HG03442 (cell line): ENCODE measurements at regions not wholly inside any gene's neighbourhood (a gene's known extent, or its start where the extent isn't known, plus 50 kb on each side); places are given as distances from the start of the nearest gene placed in this dataset.

Experiments used
- ATAC-seq: cut with Tn5 transposase; IDR thresholded peaks from one replicate; pipeline ENCODE4 v1.9.1; 2021; ENCODE audit warnings: mild to moderate bottlenecking, moderate library complexity; ENCODE audit not compliant: unreplicated experiment

DNA sequence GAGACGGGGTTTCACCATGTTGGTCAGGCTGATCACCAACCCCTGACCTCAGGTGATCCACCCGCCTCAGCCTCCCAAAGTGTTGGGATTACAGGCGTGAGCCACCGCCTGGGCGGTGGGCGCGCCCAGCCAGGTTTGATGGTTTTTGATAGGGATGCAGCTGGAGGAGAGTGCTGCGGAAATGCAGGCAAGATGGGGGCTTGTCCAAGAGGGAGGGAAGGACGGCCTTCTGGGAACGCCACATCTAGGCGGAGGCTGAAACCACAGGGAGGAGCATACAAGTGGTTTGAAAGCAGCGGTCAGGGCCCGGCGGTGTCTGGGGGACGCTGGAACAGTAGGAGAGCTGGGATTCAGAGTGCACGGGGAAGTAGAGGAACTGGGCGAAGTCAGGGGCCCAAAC is 134.6 kb downstream of the VRK1 start:
- ATAC-seq, result no peak

DNA sequence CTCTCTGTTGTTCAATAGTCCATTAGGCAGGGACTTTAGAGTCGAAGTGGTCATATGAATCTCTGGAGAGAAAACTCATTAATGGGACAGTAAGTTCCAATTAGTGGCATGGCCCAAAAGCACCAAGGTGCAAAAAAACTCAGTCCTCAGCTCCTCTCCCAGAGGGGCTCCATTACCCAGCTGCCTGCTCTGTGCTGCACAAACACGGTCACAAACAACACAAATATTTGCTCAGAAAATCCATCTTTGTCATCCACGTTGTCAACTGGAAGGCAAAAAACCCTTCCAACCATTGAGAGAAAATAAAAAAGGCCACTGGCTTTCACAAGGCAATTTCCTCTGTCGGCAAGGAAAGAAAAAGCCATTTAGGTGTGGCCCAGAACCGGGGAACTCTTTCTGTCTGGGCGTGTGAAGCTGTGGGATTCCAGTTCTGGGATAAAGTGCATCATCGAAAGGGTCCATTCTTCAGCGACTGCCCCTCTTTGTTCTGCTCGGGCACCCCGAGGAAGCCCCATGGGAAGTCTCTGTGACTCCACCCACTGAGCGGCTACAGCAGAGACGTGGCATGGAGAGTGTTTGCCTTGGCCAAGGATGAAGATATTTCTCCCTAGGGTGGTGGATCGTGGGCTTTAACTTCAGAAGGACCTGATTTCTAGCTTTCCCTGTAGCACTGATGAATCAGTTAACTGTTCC is 137.6 kb downstream of the VRK1 start:
- ATAC-seq, result no peak

DNA sequence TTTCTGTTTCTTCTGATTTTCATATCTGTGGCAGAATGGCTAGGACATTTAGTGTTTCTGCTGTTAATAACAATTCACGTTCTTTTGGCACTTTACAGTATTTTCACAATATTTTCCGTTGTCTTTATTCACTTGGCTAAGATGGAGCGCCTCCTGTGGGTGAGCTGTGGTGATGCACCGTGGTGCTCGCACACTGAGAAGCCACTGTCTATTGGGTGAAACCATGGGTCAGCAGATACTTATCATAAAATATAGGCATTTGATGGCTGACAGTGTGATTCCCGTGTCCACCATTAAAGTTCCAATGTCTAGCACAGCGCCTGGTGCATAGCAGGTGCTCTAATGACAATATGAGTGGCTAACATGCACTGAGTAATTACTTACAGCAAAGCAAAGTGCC is 141.8 kb downstream of the VRK1 start:
- no peak for ATAC-seq

DNA sequence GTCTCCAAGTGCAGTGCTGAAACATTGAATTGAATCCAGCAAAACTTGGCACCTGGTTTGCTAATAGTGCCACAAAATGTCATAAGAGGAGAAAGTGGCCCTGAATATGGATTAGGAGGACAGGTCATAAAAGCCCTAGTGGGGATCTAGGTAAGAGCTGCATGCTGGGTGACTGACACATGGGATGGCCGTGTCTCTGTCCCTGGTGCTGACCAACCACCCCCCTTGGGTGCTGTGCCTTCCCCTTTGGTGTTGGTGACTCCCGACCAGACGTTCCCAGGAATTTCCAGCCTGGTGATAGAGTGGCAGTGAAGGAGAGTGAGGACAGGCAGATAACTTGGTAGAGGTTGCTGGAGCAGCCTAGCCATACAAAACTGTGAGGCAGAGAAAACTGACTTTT is 142.8 kb downstream of the VRK1 start:
- no peak for ATAC-seq

DNA sequence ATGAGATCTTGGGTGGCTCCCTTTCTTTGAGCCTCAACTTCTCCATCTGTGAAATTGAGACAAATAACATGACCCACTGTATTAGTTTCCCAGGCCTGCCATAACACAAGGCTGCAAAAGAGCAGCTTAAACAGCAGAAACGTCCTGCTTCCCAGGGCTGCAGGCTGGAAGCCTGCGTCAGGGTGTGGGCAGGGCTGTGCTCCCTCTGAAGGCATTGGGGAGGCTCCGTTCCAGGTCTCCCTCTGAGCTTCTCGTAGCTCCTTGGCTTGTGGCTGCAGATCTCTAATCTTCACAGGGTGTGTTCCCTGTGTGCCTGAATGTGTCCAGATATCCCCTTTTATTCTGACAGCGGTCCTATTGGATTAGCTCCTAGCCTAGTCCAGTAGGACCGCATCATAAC is 147.1 kb downstream of the VRK1 start:
- ATAC-seq, result no peak

DNA sequence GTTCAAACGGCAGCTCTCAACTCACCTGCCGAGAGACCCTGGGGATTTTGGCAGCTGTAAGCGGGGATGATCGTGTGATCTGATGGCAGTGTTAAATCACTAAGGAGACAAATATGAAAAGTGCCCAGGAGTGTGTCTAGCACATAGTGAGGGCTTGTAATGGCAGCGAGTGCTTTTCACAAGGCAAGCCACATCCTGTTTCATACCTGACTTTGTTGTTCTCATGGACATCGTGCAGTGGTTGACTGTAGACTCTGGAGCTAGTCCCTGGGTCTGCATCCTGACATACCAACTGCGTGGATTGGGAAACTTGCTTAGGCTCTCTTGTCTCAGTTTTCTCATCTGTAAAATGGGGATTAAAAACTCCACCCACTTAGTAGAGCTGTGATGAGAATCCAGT is 148.5 kb downstream of the VRK1 start:
- no peak for ATAC-seq

DNA sequence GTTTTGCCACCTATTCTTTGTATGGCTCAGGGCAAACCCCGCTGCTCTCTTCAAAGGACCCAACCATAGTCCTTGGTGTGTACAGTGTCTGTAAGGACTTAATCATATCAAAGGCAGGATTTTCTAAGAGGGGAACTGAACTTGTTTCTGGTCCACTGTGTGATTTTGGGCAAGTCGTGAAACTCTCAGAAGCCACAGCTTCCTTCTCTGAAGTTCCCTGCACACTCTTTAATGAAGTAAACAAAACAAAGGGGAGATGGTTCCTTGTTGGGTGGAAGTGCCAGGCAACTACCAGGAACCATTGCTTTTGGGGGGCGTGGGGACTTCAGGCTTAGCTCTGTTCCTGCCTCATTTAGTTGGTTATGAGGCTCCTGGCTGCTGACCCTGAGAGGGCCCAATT is 152.4 kb downstream of the VRK1 start:
- no peak for ATAC-seq

DNA sequence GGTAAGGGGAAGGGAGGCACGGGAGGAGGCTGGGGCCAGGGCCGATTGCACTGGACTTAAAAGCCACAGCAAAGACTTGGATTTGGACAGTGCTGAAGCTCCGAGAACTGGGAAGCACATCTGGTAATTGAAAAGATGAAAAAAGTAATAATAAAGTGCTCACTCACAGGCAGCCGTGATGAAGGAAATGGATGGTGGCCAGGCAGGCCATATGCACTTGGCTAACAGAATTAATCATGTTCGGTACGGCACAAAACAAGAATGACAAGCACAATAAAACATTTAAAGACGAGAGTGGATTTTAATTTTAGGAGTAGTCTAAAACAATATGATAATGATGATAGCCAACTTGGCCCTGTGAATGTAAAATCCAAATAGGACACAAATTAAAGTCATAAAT is 154.3 kb downstream of the VRK1 start:
- ATAC-seq, result no peak

DNA sequence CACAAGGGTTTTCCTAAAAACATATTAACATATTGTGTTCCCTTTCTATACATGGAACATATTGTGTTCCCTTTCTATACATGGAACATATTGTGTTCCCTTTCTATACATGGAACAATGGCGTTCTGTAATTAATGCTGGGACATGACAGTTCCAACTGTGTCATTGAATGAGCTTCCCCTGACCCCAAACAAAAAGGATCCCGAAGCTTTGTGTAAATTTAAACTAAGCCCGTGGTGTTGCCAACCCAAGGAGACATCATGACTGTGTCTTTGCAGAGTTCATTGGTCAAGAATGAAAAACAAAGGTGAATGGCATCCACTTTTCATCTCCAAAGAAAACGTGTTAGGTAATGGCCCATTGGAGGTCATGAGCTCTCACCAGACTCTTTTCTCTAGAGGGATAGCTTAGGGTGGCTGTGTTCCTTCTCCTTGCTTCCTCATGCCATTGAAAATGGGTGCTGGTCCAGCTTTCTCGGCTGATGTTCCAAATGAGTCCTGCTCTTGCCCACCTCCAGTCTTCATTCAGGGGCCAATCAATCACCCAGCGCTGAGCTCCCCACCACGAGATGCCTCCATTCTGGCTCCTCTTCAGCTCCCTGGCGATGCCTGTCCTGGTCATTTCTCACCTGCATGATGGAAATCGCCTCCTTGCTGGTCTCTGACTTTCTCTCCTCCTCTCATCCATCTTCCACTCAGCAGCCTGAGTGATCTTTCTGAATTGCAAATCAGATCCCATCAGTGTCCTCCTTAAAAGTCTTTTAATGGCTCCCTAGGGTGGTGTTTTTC is 156.1 kb downstream of the VRK1 start:
- no peak for ATAC-seq

DNA sequence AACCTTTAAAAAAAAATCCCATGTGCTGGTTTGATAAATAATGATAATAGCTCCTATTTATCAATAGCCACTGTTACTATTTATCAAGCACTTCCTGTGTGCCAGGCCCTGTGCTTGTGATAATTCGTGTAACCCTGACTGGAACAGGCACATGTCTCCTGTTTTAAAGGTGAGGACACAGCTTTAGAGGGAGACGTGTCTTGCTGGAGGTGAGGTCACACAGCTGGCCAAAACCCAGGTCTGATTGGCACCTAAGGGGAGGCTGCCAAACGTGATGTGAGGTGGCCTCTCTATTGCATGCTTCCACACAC is 156.6 kb downstream of the VRK1 start:
- ATAC-seq, result no peak

DNA sequence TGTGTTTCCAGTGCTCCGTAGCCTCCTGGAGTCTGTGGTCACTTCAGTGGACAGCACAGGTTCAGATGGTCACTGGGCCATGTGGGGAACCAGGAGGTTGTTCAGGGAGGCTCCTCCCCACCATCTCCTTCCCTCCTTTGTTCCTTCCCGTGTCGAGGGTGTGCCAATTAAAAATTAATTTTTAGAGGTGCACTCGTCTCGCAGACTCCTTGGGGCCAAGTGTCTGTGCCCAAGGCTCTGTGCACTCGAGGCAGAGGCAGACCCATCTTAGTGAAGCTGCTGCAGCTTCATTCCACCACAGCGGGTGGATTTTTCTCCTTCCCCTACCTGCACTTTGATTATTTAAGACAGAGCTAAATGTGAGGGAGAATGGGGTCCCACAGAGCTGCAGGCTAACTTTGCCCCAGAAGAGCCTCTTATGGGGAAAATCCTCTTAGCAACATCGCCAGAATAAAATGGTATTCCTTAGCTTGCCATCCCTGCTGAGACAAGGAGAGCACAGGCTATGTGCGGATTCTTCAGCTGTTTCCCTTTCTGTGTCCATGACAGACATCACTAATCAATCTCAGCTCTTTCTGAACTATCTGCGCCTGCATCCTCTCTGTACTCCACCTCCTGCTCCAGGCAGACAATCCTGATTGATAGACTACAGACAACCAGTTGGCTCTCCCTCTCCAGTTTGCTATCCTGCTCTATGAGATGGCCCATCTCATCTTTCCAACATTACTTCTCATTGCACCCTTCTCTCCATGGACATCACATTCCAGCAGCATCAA is 159.5 kb downstream of the VRK1 start:
- no peak for ATAC-seq

DNA sequence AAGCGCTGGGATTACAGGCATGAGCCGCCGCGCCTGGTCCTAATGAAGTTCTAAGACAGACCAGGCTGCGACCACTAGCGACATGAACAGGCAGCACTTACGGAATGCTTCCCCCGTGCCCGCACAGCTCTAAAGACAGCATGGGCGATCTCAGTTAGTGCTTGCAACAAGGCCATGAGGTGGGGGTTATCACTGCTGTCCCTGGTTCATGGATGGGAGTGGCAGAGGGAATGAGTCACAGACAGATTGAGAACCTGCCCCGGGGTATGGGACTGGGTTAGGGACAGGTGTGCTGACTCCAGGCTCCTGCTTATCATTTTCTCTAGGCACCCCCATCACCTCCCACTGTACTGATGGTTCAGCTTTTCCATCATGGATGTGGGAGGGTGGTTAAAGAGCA is 160.9 kb downstream of the VRK1 start:
- no peak for ATAC-seq

DNA sequence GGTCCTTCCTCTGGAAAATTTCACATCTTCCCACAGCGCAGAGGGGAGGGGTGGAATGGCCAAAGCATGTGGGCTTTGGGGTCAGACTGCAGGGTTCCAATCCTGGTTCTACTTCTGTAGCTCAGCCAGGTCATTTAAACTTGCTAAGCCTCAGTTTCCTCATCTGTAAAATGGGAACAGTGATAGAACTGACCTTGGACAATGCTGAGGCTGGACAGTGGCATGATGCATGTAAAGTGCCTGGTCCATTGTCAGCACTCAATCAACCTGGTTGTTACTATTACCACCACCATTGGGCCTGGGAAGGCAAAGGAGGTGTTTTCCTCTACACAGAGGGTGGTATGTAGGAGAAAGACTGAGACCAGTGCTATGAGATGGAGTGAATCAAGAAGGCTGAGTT is 162.8 kb downstream of the VRK1 start:
- no peak for ATAC-seq

DNA sequence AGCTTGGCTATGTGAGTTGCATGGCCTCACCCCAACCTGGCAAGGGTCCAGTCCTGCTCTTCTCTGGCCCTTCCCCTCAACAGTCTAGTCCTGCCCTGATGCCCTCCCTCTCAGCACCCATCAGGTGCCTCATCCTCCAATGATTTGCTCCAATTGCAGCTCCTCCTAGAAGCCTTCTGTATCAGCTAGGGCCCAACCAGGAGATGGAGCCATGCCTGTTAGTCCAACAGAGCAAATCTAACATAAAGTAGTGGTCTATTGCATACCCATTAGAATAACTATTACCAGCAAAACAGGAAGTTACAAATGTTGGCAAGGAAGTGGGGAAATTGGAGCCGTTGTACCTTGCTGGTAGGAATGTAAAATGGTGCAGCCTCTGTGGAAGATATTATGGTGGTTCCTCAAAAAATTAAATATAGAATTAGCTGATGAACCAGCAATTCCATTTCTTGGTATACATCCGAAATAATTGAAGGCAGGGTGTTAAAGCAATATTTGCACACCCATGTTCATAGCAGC is 163.5 kb downstream of the VRK1 start:
- ATAC-seq, result no peak

DNA sequence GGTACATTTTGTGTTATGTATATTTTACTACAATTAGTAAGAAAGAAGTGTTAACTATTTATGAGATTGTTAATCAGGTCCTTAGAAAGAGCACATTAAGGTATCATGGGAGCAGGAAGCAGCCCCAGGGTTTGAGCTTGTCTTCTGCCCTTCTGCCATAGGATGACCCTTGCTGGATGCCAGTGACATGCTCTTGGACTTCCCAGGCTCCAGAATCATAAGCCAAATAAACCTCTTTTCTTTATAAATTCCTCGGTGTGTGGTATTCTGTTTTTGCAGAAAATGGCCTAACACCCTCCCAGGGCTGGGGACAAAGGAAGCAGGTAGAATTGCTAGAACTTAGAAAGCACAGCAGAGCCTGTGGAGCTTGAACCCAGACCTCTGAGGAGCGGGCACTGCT is 164.7 kb downstream of the VRK1 start:
- no peak for ATAC-seq

DNA sequence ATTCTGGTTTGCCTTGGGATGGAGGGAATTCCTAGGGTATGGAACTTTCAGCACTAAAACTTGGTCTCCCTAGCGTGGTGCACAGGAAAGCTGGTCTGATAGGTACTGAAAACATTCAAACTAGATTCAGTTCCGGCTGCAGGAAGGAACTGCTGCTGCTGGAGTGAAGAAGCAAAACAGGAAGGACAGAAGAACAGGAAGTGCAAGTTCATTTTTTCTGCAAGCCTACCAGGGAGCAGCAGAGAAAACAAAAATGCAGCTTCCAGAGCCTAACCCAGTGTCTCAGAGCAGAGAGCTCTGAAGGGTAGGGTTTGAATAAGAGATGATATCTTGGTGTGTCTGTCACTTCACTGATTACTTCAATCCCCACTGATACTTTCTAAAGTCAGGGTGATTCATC is 165.2 kb downstream of the VRK1 start:
- ATAC-seq, result no peak

DNA sequence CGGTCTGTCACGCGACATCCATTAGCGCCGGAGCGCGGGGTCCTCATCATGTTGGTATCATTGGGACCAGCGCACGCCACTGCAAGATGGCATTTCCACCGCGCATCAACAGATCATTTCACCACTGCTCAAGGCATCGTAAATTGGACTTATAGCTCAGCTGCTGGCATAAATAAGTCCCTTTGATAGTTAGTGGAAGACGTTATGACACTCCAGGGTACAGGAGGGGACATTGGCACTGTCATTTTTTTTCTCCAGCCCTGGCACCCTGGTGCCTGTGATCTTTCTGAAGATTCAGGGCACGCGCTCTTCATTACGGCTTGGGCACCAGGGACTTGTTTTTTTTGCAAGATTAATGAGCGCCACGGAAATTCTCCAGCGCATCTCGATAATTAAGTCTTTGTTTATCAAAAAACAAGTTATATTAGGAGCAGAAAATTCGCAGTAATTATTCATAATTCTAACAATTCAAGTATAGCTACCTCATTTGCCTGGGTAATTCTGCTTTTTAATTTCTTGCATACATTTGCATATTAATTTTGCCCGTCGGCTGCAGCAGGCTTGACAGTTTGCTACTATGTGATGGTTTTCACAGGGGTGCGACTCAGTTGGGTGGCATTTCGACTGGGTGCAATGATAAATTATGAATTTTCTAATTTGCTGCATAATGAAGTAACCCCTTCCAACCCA is 167.7 kb downstream of the VRK1 start:
- ATAC-seq, result no peak

DNA sequence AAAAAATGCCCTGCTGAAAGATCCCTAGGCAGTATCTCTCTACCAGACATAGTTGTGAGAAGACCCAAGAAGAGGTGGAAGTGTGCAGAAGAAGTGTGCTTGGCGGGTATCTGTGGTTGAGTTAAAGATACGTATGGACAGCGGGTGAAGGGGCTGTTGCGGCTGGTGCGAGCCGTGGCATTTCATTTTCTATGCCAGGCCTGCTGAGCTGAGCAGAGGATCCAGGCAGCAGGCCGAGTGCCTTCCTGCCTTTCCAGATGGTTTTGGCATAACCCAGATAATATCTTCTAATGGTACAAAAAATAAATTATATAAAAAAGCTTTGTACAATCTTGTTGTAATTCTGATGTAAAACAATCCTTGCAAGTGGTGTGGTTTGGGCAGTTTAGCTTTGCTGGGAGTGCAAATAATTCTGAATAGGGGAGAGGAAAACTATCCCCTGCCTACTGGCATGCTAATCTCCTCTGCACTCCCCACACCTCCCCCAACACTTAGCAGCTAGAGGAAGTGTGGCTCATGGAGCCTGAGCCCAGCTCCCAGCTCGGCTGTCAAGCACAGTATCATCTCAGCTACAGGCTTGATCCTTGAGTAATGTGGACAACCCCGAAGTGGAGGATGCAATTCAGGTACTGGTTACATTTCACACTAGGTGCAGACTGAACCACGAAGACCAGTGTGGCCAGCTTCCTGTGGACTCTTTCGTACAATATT is 168.9 kb downstream of the VRK1 start:
- no peak for ATAC-seq

DNA sequence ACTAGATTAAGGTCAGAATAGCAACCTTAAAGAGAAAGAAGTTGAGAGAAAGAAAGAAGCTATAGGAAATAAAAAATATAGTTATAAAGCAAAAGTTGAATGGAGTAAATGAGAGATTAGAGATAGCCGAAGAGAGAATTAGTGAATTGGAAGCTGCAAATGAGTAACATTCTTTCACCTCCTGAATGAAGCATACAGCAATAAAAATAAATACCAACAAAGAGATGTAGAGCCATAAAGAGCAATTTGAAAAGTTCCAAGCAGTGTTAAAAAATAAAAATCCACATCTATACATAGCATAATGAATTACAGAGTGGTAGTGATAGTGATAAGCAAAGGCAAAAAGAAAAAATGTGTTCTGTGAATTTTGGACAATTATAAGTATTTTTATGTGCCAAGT is 177.9 kb downstream of the VRK1 start:
- no peak for ATAC-seq

DNA sequence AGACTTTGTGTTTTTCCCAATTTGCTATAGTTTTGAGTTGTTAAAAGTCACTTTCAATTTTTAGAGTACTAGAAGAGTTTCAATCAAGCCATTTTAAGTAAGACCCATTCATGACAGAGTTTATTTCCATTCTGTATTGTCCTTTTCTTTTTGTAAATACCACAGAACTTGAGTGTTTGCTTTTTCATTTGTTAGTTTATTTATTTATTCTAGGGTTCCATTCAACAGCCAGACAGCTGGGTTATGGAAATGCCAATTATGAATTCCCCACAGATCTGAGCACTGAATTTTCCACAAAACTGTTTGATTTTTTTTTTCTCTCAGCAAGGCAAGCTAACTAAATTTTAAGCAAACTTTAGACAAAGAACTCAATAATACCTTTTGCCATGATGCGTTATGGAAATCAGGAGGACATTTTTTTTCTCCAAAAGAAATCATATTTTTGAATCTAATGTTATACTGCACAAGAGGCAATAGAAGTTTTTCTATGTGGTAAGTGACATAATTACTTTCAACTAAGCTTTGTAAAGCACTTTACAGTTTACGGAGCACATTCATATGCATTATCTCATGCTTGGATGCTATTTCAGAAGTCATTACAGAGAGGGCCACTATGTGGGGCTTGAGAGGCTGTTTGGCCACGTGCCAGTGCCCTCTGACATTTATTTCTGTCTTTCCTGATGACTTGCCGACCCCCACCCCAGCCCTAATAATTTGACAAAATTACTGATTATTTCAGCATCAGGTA is 181.5 kb downstream of the VRK1 start:
- ATAC-seq, result no peak
